H1 (cell line): ENCODE measurements at regions not wholly inside any gene's neighbourhood (a gene's known extent, or its start where the extent isn't known, plus 50 kb on each side); places are given as distances from the start of the nearest gene placed in this dataset.

Experiments used
- CTCF ChIA-PET: fragments of 300-600 bp; sonication (Branson Sonifier 250); formaldehyde crosslinking; loops from one replicate; lab custom pipeline; 2021; ENCODE audit not compliant: partially characterized antibody; lab: Charles Lee
- POLR2A ChIA-PET: fragments of 300-600 bp; sonication (Branson Sonifier 250); formaldehyde crosslinking; loops from one replicate; lab custom pipeline; 2021; ENCODE audit warnings: inconsistent platforms; ENCODE audit not compliant: partially characterized antibody; lab: Charles Lee
- DNase-seq, 2 experiments: peaks; one replicate each; pipeline versions ENCODE4 v3.0.0 to v3.0.0-alpha.2; 2010 to 2022; ENCODE audit warnings: low spot score in 2 of 2, low read depth in 1 of 2, mixed read lengths in 1 of 2
- FAIRE-seq: peaks from 2 replicates; lab custom pipeline; 2011; peaks lifted over from hg19 to GRCh38; lab: Jason Lieb, UNC
- H2AFZ ChIP-seq: 2 replicates; pipeline ENCODE4 v1.8.1; 2012; ENCODE audit warnings: low read length, inconsistent platforms
- H2AK5ac ChIP-seq: 2 replicates; pipeline ENCODE4 v1.6.1; 2013; ENCODE audit warnings: low read depth, low read length
- H2BK120ac ChIP-seq: replicated peaks from 2 replicates; pipeline ENCODE3; 2013; ENCODE audit warnings: low read depth, low read length, inconsistent platforms
- H2BK12ac ChIP-seq: 2 replicates; pipeline ENCODE4 v1.6.1; 2013; ENCODE audit warnings: low read depth, low read length
- H2BK15ac ChIP-seq: 2 replicates; pipeline ENCODE4 v1.6.1; 2013; ENCODE audit warnings: low read length
- H2BK20ac ChIP-seq: 2 replicates; pipeline ENCODE4 v1.6.1; 2013; ENCODE audit warnings: low read length
- H2BK5ac ChIP-seq: 2 replicates; pipeline ENCODE4 v1.6.1; 2013; ENCODE audit warnings: low read depth, low read length
- H3K14ac ChIP-seq: 2 replicates; pipeline ENCODE4 v1.6.1; 2013; ENCODE audit warnings: inconsistent platforms; ENCODE audit not compliant: insufficient read length
- H3K18ac ChIP-seq: 2 replicates; pipeline ENCODE4 v1.6.1; 2013; ENCODE audit warnings: low read length; ENCODE audit errors: extremely low read depth
- H3K23ac ChIP-seq: 2 replicates; pipeline ENCODE4 v1.6.1; 2013; ENCODE audit warnings: inconsistent platforms; ENCODE audit not compliant: insufficient read length
- H3K23me2 ChIP-seq: 2 replicates; pipeline ENCODE4 v1.6.1; 2013; ENCODE audit warnings: low read depth, low read length
- H3K27ac ChIP-seq: 2 replicates; pipeline ENCODE4 v1.6.1; 2011; ENCODE audit warnings: low read depth, low read length, inconsistent platforms
- H3K27me3 ChIP-seq, 4 experiments: replicated peaks in 1 of 4; 1 replicate in 1 of 4; 2 replicates in 3 of 4; pipeline versions ENCODE4 v1.6.1 to v1.8.1; 2011 to 2013; ENCODE audit warnings: low read length in 3 of 4, mild to moderate bottlenecking in 3 of 4, inconsistent platforms in 2 of 4, mixed read lengths in 2 of 4, moderate library complexity in 1 of 4; ENCODE audit not compliant: control insufficient read depth in 3 of 4, insufficient read depth in 3 of 4; ENCODE audit errors: extremely low read depth in 1 of 4
- H3K36me3 ChIP-seq, 4 experiments: 2 replicates each; pipeline versions ENCODE4 v1.6.1 to v1.8.1; 2011 to 2013; ENCODE audit warnings: mild to moderate bottlenecking in 4 of 4, low read length in 3 of 4, moderate library complexity in 2 of 4, control low read depth in 1 of 4, inconsistent platforms in 1 of 4; ENCODE audit not compliant: insufficient read depth in 4 of 4, control insufficient read depth in 2 of 4
- H3K4ac ChIP-seq: replicated peaks from 2 replicates; pipeline ENCODE3; 2013; ENCODE audit warnings: low read length, low read depth, mixed read lengths, inconsistent platforms; ENCODE audit not compliant: insufficient read length
- H3K4me1 ChIP-seq, 4 experiments: replicated peaks in 1 of 4; 1 replicate in 1 of 4; 2 replicates in 3 of 4; pipeline versions ENCODE4 v1.6.1 to v1.8.1; 2011 to 2013; ENCODE audit warnings: low read length in 3 of 4, inconsistent platforms in 2 of 4, mixed read lengths in 1 of 4; ENCODE audit not compliant: insufficient read depth in 4 of 4, control insufficient read depth in 3 of 4
- H3K4me2 ChIP-seq, 2 experiments: 2 replicates each; pipeline versions ENCODE4 v1.6.1 to v1.8.1; 2011 to 2013; ENCODE audit warnings: low read depth in 2 of 2, low read length in 2 of 2, control low read depth in 1 of 2, inconsistent platforms in 1 of 2, mild to moderate bottlenecking in 1 of 2; ENCODE audit not compliant: insufficient read depth in 1 of 2
- H3K4me3 ChIP-seq, 4 experiments: fragments of 200-600, 300-600 bp in 1 of 4; sonication (generic), shearing (Covaris generic), sonication (Bioruptor Twin) in 1 of 4; 2 replicates each; pipeline versions ENCODE4 v1.5.1 to v1.8.1; 2011 to 2016; ENCODE audit warnings: low read length in 4 of 4, low read depth in 3 of 4, control low read depth in 2 of 4, inconsistent platforms in 2 of 4, mild to moderate bottlenecking in 2 of 4, mixed read lengths in 1 of 4, moderate library complexity in 1 of 4; ENCODE audit not compliant: insufficient read depth in 2 of 4; ENCODE audit errors: extremely low read depth in 1 of 4
- H3K56ac ChIP-seq: replicated peaks from 2 replicates; pipeline ENCODE3; 2013; ENCODE audit warnings: low read depth, mild to moderate bottlenecking, mixed read lengths, low read length, inconsistent platforms; ENCODE audit not compliant: insufficient read length
- H3K79me1 ChIP-seq: 2 replicates; pipeline ENCODE4 v1.6.1; 2013; ENCODE audit warnings: low read depth, low read length, control low read depth
- H3K79me2 ChIP-seq, 2 experiments: 2 replicates each; pipeline versions ENCODE4 v1.6.1 to v1.8.1; 2012 to 2013; ENCODE audit warnings: low read length in 2 of 2, mild to moderate bottlenecking in 2 of 2, inconsistent platforms in 1 of 2; ENCODE audit not compliant: insufficient read depth in 2 of 2, control insufficient read depth in 1 of 2
- H3K9ac ChIP-seq, 4 experiments: replicated peaks in 1 of 4; 1 replicate in 1 of 4; 2 replicates in 3 of 4; pipeline versions ENCODE4 v1.6.1 to v1.8.1; 2011 to 2013; ENCODE audit warnings: low read depth in 3 of 4, low read length in 3 of 4, control low read depth in 2 of 4, mild to moderate bottlenecking in 2 of 4, moderate library complexity in 2 of 4, inconsistent platforms in 1 of 4; ENCODE audit errors: extremely low read depth in 1 of 4
- H3K9me3 ChIP-seq, 2 experiments: 2 replicates each; pipeline versions ENCODE4 v1.6.1 to v1.8.1; 2012 to 2013; ENCODE audit warnings: mild to moderate bottlenecking in 2 of 2, moderate library complexity in 2 of 2, control low read depth in 1 of 2, inconsistent platforms in 1 of 2, low read depth in 1 of 2, low read length in 1 of 2, mixed read lengths in 1 of 2; ENCODE audit not compliant: insufficient read depth in 2 of 2
- H4K20me1 ChIP-seq, 2 experiments: replicated peaks in 1 of 2; 2 replicates each; pipeline versions ENCODE3 to v1.8.1; 2011 to 2013; ENCODE audit warnings: inconsistent platforms in 2 of 2, low read length in 2 of 2, mild to moderate bottlenecking in 1 of 2; ENCODE audit not compliant: insufficient read depth in 2 of 2, control insufficient read depth in 1 of 2
- H4K5ac ChIP-seq: 2 replicates; pipeline ENCODE4 v1.6.1; 2013; ENCODE audit warnings: low read length, low read depth, mixed read lengths, inconsistent platforms; ENCODE audit not compliant: insufficient read length
- H4K8ac ChIP-seq: 2 replicates; pipeline ENCODE4 v1.8.0; 2013; ENCODE audit warnings: mild to moderate bottlenecking, moderate library complexity, low read length, inconsistent platforms; ENCODE audit not compliant: insufficient read depth; ENCODE audit errors: extremely low read depth
- H4K91ac ChIP-seq: replicated peaks from 2 replicates; pipeline ENCODE3; 2013; ENCODE audit warnings: low read length, mixed read lengths, inconsistent platforms; ENCODE audit not compliant: insufficient read length
- CREB1 ChIP-seq: IDR thresholded peaks from 2 replicates; pipeline ENCODE4 v1.6.1; 2012; ENCODE audit warnings: inconsistent platforms
- CTCF ChIP-seq, 3 experiments: IDR thresholded peaks; 1 replicate in 2 of 3; 2 replicates in 1 of 3; pipeline versions ENCODE4 v1.5.1 to v1.6.1; 2011; ENCODE audit warnings: low read length in 3 of 3, mild to moderate bottlenecking in 3 of 3, inconsistent platforms in 2 of 3, low read depth in 1 of 3, moderate library complexity in 1 of 3; ENCODE audit not compliant: insufficient read depth in 1 of 3; ENCODE audit errors: control extremely low read depth in 1 of 3
- HDAC6 ChIP-seq: IDR thresholded peaks from one replicate; pipeline ENCODE4 v1.7.1; 2012; ENCODE audit warnings: low read depth, mild to moderate bottlenecking, inconsistent platforms, low read length, moderate library complexity
- POLR2AphosphoS5 ChIP-seq: IDR thresholded peaks from 2 replicates; pipeline ENCODE4 v1.6.1; 2011; ENCODE audit warnings: low read depth, low read length
- RXRA ChIP-seq: IDR thresholded peaks from 2 replicates; pipeline ENCODE4 v1.6.1; 2011; ENCODE audit warnings: low read depth, mild to moderate bottlenecking, low read length, moderate library complexity; ENCODE audit not compliant: insufficient read depth
- SIN3A ChIP-seq, 2 experiments: IDR thresholded peaks in 1 of 2; conservative IDR thresholded peaks in 1 of 2; 2 replicates each; pipeline ENCODE4 v1.6.1; 2011 to 2012; ENCODE audit warnings: low read length in 2 of 2, improper control_type of control experiment in 1 of 2, low read depth in 1 of 2, mild to moderate bottlenecking in 1 of 2
- SIRT6 ChIP-seq: IDR thresholded peaks from one replicate; pipeline ENCODE4 v1.7.1; 2012; ENCODE audit warnings: low read length, inconsistent platforms
- SP4 ChIP-seq: IDR thresholded peaks from 2 replicates; pipeline ENCODE4 v1.6.1; 2012; ENCODE audit warnings: low read length, inconsistent platforms
- SRF ChIP-seq: IDR thresholded peaks from 2 replicates; pipeline ENCODE4 v1.6.1; 2011; ENCODE audit warnings: mild to moderate bottlenecking, low read depth, low read length, moderate library complexity
- WGBS, 2 experiments: shearing (Covaris generic) in 1 of 2; methylation state at CpG; one replicate each; pipeline versions ENCODE4 v1.1.6 to v1.1.7; 2013 to 2015; ENCODE audit warnings: low lambda C conversion rate in 2 of 2, mixed read lengths in 2 of 2, inconsistent platforms in 1 of 2, low coverage in 1 of 2, missing lambda C conversion rate in 1 of 2; ENCODE audit not compliant: insufficient replicate concordance in 2 of 2, insufficient coverage in 1 of 2, insufficient read length in 1 of 2; ENCODE audit errors: extremely low coverage in 1 of 2, missing lambda C conversion rate in 1 of 2; 5-methylcytosine and 5-hydroxymethylcytosine counted together

GRCh38 chr19:8905342-8905741 lies 73.2 kb downstream of the MBD3L1 start:
- CTCF ChIA-PET: no interaction called here
- Histone ChIP-seq H3K56ac (no peak overlapping the region), H3K23me2 (peaks cover 7% of the 10 kb centered on the region; the same call in 1 of the 2 replicates), H2AFZ (no peak overlapping the region), H3K18ac (no peak overlapping the region), H4K91ac (no peak overlapping the region), H2BK20ac (no peak overlapping the region), H3K79me2 (no peaks in the 10 kb centered on the region), H2BK120ac (no peak overlapping the region), H4K20me1 (peaks cover 0 to 2% of the 10 kb centered on the region in 2 experiments), H2BK15ac (no peak overlapping the region), H3K27me3 (no peaks in the 10 kb centered on the region), H3K4me1 (no peaks in the 10 kb centered on the region), H4K8ac (no peak overlapping the region), H3K23ac (no peak overlapping the region), H3K4me3 (no peak overlapping the region), H3K9me3 (peaks cover 78 to 82% of the 10 kb centered on the region in 2 experiments), H2BK12ac (no peak overlapping the region), H3K4ac (no peak overlapping the region), H2AK5ac (no peak overlapping the region), H3K27ac (no peak overlapping the region), H4K5ac (no peak overlapping the region), H3K14ac (no peak overlapping the region), H3K79me1 (no peaks in the 10 kb centered on the region), H2BK5ac (no peak overlapping the region), H3K4me2 (no peak overlapping the region), H3K36me3 (no peaks in the 10 kb centered on the region), H3K9ac (no peak overlapping the region)
- POLR2A ChIA-PET: no interaction called here
- no peak for TF ChIP-seq SIN3A (conservative IDR thresholded peaks at IDR 0.05 in 1 of 2, IDR thresholded peaks at IDR 0.05 in 1 of 2; ENCODE audit: low read depth in 1 of 2, low read length in 2 of 2)
- no peak for TF ChIP-seq SIRT6
- TF ChIP-seq SRF: no peak
- no peak for TF ChIP-seq CREB1
- no peak for TF ChIP-seq SP4
- TF ChIP-seq CTCF (IDR thresholded peaks at IDR 0.05; ENCODE audit: control extremely low read depth in 1 of 3, insufficient read depth in 1 of 3, low read depth in 1 of 3, low read length in 3 of 3): no peak
- no peak for TF ChIP-seq HDAC6
- TF ChIP-seq RXRA: no peak
- no peak for TF ChIP-seq POLR2AphosphoS5
- DNase-seq: no peak
- no peak for FAIRE-seq
- 67% methylated on average over 2 of the region's 2 CpGs; no CpG with 5 or more reads in 1 of the 2 experiments for WGBS, 2 experiments
